ENCODE measurements at regions not wholly inside any gene's neighbourhood (a gene's known extent, or its start where the extent isn't known, plus 50 kb on each side); places are given as distances from the start of the nearest gene placed in this dataset.

- TF ChIP-seq CTCF (IDR thresholded peaks at IDR 0.05) (no peak), EP300 (IDR thresholded peaks at IDR 0.05) (no peak), POLR2A (IDR thresholded peaks at IDR 0.05) (no peak)
Observed at GRCh38 chr13:38210928-38211596, 138.6 kb upstream of the UFM1 start.
